GM10266 (cell line): ENCODE measurements at regions not wholly inside any gene's neighbourhood (a gene's known extent, or its start where the extent isn't known, plus 50 kb on each side); places are given as distances from the start of the nearest gene placed in this dataset.

Experiments
- DNase-seq: peaks from one replicate; pipeline ENCODE4 v3.0.0; 2012; ENCODE audit errors: extremely low spot score
- TF ChIP-seq, protein P1 (sequence below): IDR thresholded peaks from 2 replicates; pipeline ENCODE4 v1.5.1; 2012; ENCODE audit warnings: mild to moderate bottlenecking, low read depth; ENCODE audit not compliant: control insufficient read depth, insufficient read depth; ENCODE audit errors: missing control alignments

DNA sequence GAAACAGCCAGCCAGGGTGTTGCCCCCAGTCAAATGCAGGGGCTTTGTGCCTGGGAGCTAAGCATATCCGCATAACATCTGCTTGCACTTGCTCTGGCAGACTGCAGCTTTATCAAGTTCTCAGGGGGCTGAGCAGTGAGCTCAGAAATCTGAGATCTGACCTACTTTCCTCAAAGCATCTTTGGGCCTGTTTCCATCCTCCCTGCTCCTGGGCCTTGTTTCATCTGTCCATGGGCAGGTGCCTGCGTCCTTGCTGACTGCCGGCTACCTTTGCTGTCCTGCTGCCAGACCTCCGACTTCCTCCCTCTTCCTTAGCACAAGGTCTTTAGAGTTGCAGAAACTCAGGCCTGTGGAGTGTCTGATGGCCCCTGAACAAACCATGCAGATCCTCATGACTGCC, 131.2 kb upstream of the B3GAT1 start:
- no peak for DNase-seq
- TF ChIP-seq, protein P1, sequence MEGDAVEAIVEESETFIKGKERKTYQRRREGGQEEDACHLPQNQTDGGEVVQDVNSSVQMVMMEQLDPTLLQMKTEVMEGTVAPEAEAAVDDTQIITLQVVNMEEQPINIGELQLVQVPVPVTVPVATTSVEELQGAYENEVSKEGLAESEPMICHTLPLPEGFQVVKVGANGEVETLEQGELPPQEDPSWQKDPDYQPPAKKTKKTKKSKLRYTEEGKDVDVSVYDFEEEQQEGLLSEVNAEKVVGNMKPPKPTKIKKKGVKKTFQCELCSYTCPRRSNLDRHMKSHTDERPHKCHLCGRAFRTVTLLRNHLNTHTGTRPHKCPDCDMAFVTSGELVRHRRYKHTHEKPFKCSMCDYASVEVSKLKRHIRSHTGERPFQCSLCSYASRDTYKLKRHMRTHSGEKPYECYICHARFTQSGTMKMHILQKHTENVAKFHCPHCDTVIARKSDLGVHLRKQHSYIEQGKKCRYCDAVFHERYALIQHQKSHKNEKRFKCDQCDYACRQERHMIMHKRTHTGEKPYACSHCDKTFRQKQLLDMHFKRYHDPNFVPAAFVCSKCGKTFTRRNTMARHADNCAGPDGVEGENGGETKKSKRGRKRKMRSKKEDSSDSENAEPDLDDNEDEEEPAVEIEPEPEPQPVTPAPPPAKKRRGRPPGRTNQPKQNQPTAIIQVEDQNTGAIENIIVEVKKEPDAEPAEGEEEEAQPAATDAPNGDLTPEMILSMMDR: no peak

DNA sequence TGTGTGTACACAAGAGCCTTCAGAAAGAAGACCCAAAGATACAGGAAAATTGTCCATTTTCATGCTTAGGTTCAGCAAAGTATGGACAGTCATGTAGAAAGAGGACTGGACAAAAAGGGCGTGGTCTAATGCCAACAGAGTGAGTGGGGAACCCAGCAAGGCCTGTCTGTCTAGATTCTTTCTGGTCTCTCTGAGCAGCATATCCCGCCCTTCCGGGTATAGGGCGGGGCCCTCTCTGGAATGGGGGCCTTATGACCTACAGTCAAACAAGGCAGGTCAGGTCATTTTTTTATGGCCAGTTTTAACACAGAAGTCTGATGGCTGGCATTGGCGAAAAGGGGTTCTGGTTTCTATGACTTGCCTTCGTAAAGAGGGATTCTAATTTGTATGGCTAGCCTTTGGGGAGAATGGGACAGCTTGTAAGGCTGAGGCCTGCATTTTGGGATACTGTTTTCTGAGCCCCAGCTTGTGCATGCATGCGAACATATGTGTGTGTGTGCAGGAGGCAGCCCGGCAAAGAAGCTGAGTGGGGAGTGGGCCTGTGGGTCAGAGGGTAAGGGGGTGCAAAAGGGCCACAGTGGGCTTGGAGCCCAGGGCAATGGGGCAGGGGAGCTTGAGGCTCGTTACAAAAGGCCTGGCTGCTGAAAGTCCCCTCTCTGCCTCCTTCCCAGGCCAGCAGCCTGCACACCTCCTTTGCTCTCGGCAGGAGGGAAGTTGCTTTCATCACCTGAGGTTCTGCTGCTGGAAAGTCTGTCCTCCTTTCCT, 130.5 kb upstream of the B3GAT1 start:
- TF ChIP-seq, protein P1: no peak
- DNase-seq: no peak

DNA sequence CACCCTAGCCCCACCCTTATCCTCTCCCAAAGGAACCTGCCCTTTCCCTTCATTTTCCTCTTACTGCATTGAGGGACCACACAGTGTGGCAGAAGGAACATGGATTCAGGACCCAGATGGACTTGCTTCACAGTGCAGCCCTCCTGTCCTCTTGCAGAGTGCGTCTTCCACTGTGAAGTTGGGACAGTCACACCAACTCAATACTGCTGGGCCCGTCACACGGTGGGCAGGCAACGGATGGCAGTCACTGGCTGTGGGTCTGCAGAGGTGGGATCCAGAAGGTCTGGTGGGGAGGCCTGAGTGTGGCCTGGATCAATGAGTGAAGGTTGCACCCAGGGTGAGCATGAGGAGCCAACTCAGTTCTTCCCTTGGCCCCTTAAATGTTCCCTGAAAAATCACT, 129.9 kb upstream of the B3GAT1 start:
- TF ChIP-seq, protein P1: no peak
- DNase-seq: no peak

DNA sequence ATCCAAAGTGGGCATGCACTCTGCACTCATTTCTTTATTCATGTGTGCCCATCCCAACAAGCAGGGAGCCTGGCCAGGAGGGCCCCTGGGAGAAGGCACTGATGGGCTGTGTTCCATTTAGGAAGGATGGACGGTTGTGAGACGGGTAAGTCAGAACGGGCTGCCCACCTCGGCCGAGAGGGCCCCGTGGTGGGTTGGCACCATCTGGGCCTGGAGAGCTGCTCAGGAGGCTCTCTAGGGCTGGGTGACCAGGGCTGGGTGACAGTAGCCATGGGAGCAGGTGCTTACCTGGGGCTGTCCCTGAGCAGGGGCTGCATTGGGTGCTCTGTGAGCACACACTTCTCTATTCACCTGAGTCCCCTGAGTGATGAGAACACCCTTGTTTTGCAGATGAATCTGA, 129.3 kb upstream of the B3GAT1 start:
- TF ChIP-seq, protein P1: no peak
- no peak for DNase-seq

DNA sequence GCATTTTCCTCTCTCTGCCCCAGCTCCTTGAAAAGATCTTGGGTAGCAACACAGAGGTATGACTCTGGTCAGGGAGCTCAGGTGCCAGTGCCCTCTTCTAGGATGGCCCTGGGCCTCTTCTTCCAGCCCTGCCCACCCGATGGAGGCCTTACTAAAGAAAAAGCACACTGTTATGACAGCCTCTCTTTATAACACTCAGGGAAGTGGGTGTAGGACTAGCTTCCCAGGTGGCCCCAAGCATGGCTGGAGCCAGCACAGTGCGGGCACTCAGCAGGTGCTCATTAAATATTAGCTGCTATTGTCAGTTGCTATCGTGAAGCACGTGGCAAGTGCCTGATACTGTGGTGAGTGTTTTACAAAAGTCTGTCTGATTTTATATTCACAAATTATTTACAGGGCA, 127.2 kb upstream of the B3GAT1 start:
- TF ChIP-seq, protein P1: no peak
- no peak for DNase-seq

DNA sequence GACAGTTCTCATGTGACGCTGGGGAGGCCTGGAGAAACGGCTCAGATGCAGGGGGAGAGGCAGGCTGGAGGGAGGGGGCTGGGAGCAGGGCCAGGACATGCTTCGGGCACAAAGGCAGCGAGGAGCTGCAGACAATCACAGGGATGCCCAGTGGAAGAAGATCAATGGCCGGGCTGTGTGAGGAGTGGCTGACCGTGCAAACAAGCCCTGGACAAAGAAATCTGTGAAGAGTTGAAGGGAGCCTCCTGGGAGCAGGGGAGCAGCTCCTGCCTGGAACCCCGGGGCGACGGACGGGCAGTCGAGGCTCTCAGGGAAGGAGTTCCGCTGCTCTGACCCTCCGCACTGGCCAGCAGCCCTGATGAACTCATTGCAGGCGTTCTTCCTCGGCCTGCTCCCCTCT, 126.7 kb upstream of the B3GAT1 start:
- TF ChIP-seq, protein P1: no peak
- DNase-seq: no peak

DNA sequence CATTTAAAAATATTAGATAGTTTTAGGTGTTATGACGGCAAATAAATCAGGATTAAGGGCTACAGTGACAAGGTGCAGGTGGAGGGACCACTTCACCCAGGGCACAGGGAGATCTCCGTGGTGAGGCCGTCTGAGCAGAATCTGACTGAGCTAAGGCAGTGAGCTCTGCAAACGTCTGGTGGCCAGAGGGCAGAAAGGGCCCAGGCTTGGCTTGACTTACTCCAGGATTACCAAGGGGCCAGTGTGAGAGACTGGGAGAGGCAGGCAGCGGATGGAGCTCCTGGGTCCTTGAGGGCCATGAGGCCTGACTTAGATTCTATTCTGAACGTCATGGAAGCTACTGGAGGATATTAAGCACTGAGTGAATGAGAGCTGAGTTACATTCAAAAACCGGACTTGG, 125.9 kb upstream of the B3GAT1 start:
- no peak for DNase-seq
- TF ChIP-seq, protein P1: no peak
